T-helper 1 cell (primary cell): ENCODE measurements at regions not wholly inside any gene's neighbourhood (a gene's known extent, or its start where the extent isn't known, plus 50 kb on each side); places are given as distances from the start of the nearest gene placed in this dataset.

Experiments used
- DNase-seq, 5 donors: peaks; one replicate each; pipeline ENCODE4 v3.0.0-alpha.2; 2012 to 2020

DNA sequence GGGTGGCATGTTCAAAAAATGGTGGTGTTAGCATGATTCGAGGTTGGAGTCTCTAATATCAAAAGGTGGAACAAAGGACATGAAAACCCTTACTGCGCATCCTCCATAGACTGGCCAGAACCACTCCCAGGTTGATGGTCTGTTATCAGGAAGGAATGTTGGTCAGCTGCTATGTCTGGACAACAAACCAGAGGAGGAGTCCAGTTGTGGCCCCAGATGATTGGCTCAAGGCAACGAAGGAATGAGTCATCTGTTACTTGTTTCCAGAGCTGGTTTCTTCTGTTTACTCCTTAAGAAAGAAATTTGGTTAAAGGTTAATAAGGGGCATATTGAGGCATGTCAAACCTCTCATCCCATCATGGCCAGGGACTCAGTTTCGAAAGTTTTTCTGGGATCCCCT lies 56.8 kb upstream of the GRIA4 start:
- DNase-seq: no peak

DNA sequence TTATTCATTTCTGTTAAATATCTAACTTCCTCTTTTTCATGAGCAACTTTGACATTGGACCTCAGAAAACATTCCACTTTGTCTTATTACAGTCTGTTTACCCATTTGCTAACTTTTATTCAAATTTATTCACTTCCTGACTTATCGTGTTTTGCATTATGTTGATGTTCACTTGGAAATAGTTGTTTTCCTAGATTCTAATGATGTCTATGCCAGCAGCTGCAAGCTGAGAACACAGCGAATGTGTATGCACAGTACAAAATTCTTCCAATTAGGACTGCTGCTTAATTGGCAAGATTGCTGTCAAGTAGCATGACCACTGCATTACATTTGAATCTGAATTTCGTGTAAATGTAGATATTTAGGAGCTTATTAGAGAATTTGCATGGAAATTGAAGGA lies 61.5 kb upstream of the GRIA4 start:
- DNase-seq: no peak

DNA sequence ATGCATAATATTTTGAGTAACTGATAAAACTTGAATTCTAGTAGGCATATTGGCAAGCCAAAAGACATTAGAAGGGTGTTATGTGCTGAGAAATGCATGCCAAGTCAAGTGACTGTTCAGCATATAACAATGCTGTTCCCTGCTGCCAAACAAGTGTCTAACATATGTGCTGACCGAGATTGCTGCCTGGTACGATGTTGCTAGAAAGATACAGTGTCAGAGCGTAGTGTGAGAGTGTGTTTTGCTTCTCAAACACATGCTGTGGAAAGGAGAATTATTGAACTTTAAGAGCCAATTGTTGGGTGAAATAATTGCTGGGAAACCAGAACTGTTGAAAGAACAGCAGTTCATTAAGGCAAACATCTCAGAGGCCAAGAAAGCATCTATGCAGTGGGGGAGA lies 71.3 kb upstream of the GRIA4 start:
- DNase-seq: no peak

DNA sequence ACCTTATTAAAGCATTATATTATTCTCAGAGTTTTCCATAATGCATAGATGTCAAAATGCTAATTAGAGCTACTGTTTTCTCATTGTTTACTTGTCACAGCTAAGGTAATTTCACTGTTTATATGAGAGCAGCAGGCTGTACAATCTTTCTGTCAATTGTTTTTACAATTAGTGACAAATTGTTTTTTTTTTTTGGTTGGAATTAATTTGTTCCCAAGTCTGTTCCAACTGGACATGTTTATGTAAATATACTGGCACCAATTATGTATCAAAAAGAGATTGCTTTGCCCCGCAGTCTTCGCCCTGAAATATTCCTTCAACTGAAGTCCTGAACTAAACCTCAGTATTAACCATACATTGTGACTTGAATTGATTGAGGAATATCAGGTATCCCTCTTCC lies 72.3 kb upstream of the GRIA4 start:
- no peak for DNase-seq

DNA sequence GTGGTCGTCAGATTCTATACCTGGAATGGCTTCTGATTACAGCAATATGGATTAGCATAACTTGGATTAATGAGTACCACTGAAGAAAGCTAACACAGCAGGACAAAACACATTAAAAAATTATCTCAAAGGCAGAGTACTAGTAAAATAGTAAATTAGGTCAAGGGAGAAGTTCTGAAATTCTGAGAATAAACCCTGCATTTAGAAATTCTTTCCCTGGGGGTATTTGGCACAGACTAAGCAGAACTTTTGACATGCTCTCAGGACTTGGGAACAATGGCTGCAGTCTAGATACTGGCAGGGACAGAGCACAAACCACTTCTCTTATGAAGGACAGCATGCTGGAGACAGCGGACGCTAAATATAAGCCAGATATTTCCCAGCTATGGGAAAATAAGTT lies 85.6 kb upstream of the GRIA4 start:
- no peak for DNase-seq

DNA sequence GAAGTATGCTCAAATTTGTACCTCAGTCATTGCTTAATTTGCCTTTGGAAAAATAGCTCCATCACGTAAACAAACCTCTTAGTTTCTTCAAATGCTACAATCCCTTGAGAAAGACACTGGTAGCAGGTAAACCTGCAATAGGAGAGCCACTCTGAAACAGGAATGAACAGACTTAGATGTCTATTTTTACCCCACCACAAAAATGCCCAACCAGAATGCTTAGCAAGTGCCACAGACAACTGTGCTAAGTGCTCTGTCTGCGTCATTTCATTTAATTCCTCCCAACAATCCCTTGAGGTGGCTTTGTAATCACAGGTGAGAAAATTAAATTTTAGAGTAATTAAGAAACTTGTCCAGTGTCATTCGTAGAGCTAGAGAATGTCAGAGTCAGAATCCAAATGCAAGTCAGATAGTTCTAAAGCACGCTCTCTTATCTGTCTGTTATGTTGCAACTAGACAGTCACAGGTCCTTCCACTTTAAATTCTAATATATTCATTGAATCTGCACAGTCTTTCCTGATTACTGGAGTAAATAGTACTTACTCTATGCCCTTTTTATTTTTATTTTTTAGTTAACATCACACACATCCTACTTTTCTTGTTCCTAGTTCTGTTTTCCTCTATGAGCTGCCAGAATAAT lies 89.0 kb upstream of the GRIA4 start:
- DNase-seq: no peak

DNA sequence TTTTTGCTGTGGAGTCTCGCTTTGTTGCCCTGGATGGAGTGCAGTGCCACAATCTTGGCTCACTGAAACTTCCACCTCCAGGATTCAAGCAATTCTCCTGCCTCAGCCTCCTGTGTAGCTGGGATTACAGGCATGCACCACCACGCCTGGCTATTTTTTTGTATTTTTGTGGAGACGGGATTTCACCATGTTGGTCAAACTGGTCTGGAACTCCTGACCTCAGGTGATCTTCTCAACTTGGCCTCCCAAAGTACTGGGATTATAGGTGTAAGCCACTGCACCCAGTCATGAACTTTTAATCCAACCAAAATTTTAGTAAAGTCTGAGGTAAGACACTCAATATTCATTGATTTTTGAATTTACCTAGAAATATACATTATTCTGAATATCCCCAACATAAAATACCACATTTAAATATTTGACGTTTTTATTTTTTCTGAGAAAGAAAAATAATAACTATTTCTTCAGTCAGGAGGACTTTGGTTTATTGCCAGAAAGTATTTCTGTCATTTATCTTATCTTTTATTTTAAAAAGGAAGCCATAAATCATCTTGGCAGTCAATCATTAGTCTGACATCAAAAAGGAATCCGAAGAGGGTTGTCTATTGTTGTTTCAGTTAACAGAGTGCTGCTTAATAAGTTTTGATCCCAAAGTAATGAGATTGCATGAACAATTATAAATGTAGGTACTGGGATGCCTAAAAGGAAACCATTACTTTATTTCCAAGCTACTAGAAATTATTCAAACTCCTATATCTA lies 102.2 kb upstream of the GRIA4 start:
- no peak for DNase-seq

DNA sequence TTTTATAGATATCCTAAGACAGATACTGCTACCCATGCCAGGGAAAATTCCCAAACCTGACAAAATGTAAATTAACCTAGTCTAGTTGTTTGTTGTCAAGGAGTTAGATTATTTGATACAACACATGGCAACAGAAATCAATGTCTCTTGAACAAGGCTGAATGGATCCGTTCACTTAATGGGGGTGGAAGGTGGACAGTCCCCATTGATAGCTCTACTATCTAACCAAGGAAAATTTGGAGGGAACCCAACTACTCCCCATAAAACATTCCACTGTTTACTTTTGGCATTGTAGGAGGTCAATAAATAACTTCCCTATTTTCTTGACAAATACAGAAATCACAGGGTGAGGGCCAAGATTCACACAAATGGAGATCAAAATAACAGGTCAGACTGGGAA lies 117.9 kb upstream of the GRIA4 start:
- no peak for DNase-seq

DNA sequence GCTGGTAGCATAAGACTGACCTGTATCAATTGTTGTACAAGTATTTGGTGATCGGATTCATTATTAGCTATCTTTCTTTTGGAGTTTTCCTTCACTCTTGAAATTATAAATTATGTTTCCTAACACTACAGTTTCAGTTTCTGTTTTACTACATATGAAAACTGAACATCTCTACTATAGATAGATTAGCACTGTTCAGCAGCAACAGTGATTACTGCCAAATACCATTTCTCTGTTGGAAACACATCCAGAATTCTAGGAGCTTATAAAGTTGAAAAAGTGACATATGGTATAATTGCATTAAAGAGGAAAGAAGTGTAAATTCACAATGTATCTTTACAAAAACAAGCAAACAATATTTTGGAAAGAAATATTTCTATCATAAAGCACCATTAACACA lies 118.5 kb upstream of the GRIA4 start:
- no peak for DNase-seq

DNA sequence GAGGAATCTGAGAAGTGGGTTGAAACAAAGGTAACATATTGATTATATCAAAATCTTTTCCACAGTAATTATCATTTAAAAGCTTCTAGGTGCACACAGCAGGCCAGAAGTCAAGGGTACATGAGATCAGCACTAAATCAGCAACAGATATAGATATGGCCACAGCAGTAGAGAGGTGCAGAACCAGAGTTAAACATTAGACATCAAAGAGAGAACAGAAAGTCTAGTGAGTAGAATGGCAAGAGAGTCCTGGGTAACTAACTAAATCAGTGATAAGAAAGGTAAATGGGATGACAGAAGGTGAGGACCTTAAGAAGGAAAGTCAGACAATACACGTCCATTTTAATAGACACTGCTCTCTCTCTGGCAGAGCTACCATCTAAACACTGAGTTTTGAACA lies 119.5 kb upstream of the GRIA4 start:
- DNase-seq: no peak

DNA sequence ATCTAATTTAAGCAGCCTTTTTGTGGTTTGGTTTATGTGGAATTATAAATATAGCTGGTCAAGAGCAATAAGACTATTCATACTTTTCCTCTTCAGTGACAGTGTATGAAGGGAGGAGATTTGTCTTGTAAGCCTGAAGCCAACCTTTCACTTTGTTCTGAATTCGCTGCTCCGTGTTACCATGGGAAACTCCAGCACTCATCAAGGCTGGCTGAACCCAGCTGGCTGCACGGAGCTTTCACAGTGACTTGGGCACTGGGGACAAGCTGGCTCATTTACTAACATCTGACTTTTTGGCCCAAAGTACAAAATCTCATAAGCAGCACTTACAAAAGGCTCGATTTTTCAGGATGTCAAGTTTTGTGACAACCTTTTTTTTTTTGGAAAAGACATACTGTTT lies 120.4 kb upstream of the GRIA4 start:
- DNase-seq: no peak

DNA sequence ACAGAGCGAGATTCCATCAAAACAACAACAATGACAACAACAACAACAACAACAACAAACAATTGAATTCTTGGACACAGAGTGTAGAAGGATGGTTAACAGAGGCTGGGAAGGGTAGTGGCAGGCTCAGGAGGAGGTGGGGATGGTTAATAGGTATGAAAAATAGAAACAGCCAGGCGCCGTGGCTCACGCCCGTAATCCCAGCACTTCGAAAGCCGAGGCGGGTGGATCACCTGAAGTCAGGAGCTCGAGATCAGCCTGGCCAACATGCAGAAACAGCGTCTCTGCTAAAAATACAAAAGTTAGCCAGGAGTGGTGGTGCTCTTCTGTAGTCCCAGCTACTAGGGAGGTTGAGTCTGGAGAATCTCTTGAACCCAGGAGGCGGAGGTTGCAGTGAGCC lies 122.9 kb upstream of the GRIA4 start:
- DNase-seq: no peak

DNA sequence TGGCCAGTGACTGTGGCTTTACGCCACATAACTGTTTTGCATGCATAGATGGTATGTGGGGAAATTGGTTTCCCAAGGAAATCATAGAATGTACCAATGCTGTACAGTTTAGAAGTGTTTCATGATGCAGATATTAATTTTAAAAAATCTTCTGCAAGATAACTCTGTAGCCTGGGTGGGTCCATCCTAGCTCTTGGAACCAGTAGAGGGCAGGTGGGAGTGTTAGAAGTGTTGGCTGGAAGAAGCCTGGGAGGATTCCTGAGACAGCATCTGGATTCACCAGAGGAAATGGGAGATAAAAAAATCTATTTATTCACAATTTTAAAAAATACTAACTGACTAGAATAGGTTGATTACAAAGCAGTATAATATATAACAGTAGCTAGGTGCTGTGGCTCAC lies 139.9 kb upstream of the GRIA4 start:
- no peak for DNase-seq

DNA sequence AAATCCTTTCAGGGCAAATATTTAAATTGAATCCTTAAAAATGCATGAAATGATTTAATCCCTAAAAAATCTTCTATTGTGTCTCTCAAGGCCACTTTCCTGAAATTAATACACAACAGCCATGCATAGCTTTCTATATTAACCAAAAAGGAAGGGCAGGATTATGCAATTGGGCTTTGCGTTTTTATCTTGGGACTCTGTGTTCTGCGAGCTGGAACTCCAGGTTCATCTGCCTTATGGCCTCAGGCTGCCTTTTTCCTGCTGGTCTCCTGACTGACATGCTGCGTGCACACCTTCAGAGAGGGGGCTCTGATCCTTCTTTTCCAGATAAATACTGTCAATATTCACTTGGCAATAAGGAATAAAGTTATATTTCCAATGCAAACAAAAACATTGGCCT lies 141.7 kb upstream of the GRIA4 start:
- no peak for DNase-seq

DNA sequence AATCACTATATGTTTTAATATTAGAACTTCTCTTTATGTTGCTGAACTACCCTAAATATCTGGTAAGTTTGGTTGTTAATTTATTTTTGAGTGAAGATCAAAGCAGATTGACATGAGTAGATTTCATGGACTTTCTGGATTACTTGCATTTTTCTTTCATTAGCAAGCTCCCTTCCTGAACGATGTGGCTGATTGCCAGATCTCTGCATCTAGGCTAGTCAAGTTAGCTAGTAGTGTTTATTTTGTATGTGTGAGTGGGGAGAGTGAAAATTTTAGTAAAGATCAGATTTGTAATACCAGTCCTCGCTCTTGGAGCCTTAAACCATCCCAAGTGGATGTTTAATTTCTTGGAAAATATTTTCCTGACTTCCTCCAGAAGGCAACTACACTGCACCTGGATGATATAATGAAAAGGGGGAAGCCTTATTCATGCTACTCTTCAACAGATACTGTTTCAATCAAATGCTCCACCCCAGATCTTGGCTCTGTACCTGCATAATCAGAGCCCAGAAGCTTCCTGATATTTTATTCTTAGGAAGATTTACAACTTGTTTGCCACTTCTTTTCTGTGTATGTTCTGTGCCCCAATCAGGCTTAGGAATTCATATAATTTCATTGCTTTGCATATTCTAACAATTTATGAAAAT lies 143.2 kb upstream of the GRIA4 start:
- DNase-seq: no peak

DNA sequence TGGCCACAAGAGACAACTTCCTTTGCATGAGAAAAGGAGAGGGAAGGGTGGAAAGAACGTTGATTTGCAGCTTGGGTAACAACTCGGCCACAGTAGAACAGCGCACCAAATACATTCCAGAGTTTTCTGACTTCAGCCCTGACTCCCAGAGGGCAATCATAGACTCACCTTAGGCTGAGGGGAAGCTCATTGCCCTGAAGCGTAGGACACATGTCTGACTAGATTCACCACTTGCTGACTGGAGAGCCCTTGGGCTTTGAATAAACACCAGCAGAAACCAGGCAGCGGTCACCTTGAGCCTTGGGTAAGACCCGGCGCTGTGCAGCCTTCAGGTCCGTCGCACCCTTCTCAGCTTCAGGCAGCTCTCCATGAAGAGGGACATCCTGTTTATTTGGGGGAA lies 151.8 kb upstream of the GRIA4 start:
- no peak for DNase-seq

DNA sequence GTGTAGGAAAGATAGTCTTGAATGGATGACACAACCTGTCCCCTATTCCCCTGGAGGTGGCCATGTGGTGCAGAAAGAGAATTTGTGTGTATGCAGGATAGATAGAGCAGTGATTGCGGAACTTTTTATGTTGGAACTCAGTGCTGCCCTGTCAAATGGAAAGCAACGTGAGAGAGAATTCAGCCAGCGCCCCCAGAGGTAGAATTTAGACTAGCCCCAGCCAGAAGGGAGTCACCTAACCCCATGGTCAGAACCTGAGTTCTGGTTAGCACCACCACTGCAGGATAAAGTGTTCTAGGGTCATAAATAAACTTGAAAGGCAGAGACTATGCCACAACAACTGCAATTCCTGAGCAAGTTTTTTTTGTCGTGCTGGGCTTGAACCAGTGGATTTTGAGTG lies 152.9 kb upstream of the GRIA4 start:
- no peak for DNase-seq

DNA sequence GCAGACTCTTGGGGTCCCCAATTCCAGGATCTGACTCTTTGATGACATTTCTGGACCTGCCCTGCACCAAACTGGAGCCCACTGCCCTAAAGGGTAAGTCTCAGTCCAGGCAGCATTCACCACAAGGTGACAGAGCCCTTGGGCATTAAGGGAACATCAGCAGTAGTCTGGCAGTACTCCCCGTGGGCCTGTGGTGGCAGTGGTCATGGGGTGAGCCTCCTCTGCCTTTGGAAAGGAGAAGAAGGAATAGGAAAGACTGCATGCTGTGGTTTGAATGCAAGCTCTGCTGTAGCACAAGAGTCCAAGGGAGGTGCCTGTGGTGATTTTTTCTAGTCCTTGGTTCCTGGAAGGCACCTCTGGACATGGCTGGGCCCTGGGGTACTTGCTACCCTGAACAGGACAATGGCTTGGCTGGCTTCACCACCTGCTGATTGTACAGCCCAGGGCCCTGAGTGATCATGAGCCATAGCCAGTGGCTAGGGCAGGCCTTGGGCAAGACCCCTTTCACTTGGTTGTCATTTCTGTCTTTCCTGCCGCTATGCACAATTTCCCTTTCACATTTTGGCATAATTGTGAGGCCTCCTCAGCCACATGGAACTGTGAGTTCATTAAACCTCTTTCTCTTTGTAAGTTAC lies 160.7 kb upstream of the GRIA4 start:
- DNase-seq: no peak

DNA sequence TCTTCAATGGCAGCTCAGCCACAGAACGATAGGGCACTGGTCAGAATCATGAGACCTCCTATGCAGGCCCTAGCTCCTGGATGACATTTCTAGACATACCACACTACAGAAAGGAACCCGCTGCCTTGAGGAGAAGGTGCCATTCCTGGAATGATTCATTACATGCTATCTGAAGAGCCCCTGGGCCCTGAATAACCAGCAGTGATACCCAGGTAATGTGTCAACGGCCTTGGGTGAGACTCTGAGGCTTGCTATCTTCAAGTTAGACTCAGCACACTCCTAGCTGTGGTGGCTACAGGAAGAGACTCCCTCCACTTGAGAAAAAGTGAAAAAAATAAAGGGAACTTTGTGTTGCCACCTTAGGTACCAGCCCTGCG lies 161.2 kb upstream of the GRIA4 start:
- no peak for DNase-seq

DNA sequence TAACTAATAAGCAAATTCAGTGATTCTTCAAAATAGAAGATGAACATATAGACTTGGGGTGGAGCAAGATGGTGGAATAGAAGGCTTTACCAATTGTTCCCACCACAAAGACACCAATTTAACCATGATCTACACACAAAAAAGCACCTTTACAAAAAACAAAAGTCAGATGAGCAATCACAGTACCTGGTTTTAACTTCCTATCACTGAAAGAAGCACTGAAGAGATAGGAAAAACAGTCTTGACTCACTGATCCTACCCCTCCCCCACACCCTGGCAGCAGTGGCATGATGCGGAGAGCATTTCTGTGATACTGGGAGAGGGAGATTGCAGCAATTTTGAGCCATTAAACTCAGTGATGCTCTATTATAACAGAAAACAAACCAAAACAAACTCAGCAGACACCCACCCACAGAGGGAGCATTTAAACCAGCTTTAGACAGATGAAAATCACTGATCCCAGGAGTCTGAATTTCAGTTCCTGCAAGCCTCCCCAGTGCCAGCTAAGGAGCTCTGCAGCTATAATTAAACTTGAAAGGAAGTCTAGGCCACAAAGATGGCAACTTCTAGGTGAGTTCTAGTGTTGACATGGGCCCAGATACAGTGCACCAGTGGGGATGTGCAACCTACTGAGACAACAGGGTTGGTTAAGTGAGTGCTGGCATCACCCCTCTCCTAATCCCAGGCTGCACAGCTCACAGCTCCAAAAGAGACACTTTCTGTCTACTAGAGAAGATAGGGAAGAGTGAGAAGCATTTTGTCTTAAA lies 161.8 kb upstream of the GRIA4 start:
- DNase-seq: no peak

DNA sequence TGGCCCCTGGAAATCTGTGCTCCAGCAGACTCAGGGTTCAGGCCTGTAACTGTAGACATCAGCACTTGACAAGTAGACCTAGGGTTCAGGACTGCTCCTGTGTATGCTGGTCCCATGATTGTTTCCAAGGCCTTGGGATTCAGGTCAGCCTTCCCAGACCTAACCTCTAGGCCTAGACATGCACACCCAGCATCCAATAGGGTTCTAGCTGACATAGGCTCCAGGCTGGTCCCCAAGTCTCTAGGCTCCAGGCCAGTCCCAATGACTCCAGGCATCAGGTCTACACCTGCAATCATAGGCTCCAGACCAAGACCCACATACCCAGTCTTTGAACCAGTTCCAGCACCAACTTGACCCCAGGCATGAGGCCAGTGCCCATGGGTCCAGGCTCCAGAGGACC lies 166.2 kb upstream of the GRIA4 start:
- no peak for DNase-seq

DNA sequence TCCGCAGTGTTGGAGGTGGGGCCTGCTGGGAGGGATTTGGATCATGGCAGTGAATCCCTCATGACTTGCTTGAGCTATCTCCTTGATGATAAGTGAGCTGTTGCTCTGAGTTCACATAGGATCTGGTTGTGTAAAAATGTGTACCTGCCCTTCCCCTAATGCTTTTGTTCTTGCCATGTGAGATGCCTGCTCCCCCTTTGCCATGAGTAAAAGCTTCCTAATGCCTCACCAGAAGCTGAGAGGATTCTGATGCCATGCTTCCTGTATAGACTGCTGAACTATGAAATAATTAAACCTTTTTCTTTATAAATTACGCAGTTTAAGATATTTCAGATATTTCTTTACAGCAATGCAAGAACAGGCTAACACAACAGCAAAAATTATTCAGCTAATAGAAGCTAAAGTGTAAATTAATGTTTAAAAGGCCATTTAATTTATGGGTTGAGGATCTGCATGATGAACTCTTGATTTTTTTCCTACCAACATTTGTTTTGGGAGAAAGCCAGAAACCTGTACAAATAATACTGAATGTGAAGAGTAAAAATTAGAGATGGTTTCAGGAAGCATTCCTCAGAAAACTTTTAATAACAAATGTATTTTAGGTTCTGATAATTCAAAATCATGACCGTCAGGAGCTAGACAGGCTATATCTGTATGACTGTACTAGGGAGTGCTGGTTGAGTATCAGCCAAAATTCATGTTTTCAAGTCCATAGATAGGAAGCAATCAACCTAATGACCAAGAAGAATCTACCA lies 177.5 kb upstream of the GRIA4 start:
- no peak for DNase-seq
